Stimulated activated CD8-positive, alpha-beta memory T cell treated with anti-CD3 and anti-CD28 coated beads, Interleukin-7, amount 100 ng/mL, for 1 hour (primary cell): ENCODE measurements at regions not wholly inside any gene's neighbourhood (a gene's known extent, or its start where the extent isn't known, plus 50 kb on each side); places are given as distances from the start of the nearest gene placed in this dataset.

Source experiments
- DNase-seq, 2 donors: peaks; one replicate each; pipeline ENCODE4 v3.0.0-alpha.2; 2020; ENCODE audit warnings: low read depth in 2 of 2

DNA sequence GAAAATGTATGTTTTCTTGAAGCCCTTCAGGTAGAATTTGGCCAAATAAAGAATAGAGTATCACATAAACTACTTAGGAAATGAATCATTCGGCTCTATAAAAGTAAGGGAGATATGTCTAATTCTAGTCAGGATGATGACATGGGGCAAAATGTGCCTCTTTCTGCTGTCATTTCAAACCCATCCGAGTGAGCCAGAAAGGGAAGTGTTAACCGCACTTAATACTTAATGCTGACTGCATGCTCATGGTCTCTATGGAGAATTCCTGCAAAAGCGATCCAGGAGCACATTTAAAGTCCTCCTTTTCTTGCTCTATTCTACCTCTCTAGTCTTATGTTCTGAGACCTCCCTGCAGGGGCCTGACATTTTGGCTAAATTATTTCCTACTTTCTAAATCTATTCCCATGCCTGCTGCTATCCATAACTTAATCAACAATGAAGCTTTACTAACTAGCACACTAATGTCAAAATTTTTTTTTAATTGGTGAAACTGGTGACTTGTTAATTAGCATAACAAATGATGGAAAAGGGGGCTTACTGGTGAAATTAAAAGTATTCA is 127.4 kb downstream of the CDC42EP3 start:
- DNase-seq, result no peak

DNA sequence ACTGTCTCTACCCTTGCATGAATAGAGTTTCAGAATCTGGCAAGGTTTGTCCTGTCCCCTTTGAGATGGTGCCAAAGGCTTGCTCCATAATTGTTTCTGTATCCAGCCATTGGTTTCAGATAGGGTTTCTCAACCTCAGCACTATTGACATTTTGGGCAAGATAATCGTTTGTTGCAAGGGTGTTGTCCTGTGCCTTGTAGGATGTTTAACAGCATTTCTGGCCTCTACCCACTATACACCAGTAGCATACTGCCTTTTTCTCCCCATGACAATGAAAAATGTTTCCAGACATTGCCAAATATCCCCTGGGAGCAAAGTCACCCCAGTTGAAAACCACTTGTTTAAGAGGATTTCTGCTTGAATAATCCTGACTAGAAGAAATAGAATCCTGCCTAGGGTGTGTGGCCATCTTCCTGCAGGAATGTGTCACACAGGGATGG is 126.8 kb downstream of the CDC42EP3 start:
- DNase-seq, result no peak

- no peak for DNase-seq
Measured at GRCh38 chr2:37549598-37549997, 121.8 kb downstream of the CDC42EP3 start.

DNA sequence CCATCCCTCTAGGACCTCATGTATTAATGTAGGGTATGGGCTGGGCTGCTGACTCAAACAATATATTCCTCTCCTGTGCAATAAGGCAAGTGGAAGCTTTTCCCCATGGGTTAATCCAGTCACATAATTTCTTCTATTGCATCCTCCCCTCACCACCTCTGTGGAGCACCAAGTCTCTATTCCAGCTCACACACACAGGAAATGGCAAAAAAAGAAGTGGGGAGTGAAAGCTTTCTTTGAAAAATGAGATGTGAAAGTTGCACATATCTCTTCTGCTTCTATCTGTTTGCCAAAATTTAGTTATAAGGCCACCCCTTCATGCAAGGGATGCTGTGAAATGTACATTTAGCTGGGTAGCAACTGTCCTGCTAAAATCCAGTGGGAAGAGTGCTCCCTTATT is 121.3 kb downstream of the CDC42EP3 start:
- DNase-seq, result no peak

- DNase-seq, result no peak
Measured at GRCh38 chr2:37551783-37552182, 119.7 kb downstream of the CDC42EP3 start.

DNA sequence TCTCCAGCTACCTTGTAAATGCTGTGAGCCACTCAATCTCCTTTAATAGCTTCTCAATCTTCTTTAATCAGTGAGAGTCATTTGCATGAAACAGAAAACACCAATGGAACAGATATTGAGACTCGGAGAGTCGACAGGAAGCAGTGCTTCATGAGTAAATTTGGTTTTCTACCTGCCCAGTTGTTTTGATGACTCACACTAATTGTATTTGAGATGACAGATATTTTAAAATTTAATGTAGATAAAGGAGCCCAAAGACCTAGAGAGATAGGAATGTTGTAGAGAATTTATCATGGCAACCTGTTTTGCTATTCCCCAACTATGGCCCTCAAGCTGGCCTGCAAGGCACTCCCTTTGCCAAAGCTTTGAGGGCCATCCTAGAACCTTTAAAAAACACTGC is 119.1 kb downstream of the CDC42EP3 start:
- no peak for DNase-seq

DNA sequence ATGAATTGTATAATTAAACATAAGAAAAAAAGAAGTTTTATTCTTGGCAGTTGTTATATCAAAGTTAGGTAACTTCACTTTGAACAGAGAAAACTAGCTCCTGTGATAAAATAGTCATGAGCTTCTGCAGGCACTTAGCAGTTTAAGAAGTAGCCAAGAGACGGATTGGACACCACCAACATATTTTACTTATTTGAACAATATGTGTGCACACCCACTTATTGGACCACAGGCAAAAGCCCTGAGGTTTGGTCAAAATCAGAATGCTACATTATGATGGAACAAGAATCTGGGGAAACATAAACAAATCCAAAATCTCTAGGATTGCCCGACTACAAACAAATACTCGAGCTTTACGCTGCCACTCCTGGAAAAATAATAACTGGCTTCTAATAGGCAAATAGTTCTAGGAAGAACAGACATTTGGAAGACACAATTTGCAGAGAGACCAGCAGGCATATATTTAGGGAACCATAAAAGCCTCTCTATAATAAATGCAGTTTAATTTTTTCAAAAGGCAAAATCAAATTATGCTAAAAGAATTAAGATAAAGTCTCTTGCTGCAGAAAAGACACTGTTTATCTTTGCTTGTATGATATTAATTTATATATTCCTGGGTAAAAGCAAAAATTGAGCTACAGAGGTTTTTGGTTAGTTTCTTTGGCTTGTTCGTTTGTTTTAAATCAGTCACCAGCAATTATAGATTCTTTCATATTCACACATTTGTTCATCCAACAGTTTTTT is 117.9 kb downstream of the CDC42EP3 start:
- DNase-seq, result no peak

GRCh38 chr2:37554155-37554510 is 117.3 kb downstream of the CDC42EP3 start:
- DNase-seq, result no peak

- DNase-seq, result no peak
Measured at GRCh38 chr2:37554687-37555086, 116.8 kb downstream of the CDC42EP3 start.

DNA sequence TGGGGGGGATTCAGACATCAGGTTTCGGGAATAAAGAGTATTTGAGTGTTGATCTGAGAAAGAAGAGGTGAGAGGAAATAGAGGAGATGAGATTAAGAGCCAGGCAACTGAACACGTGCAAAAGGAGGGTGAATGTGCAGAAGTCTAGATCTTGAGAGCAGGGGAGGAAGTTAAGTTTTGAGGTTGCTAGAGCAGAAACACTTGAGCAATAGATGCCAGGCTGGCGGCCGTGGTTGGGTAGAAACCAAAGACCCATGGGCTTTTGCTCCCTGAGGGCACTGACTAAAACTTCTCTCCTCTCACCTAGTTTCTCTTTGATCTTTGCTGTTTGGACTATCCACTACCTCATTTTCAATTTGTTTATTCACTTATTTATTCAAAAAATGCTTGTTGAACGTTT is 116.0 kb downstream of the CDC42EP3 start:
- DNase-seq, result no peak

DNA sequence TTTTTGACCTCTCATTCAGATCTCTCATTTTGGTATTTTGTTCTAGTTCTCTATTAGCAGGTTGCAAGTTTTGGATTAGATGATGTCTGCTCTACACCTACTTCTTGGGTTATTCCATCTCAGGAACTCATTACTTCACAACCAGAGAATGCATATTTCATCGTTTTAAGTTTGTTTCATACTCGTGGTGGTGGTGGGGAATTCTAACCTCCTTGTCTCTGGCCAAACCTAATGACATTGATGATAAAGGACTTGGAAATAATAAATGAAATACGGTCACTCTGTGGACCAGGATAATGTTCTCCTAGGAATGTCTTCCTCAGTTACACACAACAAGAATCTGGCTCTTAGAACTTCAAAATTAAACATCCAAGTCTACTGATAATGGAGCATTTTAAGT is 115.2 kb downstream of the CDC42EP3 start:
- no peak for DNase-seq

DNA sequence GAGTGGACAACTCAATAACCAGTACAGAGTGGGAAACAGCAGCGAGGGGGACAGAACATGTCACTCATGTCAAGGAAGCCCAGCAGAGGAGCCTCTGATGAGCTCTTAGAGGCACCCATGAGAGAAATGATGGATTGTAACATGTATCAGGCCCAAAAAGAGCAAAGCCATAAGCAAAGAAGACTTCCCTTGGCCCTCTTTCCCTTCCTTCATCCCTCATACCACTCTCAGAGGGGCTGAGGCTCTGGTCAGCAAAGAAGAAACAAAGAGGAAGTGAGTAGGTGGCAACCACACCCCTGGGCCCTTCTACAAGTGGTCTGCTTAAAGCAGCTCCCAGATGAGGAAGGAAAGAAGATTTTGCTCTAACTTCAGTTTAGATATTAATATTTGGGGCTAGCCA is 112.8 kb downstream of the CDC42EP3 start:
- DNase-seq, result no peak

DNA sequence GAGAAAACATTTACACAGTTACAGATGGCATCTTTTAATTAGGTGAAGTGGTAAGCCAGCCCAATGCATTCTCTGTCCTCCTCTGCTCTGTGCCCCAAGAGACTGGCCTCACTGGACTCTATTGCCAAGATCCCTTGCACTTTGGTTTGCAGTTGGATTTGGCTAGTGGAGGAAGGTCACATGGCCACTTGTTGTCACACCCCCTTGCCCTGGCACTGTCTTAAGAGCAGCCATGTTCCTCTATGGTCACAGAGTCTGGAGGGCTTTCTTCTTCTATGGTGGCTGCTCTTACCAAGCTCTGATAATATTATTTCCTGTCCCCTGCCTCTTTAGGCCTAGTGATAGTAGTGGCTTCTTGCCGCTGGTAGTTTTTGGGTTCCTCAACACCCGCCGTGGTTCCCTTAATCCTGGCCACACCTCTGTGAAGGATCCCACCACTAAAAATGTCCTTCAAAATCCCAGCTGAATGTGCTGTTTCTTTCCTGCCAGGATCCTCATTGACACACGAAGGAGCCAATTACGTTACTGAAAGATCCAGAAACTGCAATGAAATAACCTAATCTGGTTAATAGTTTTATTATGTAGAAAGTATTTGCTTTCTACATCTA is 111.1 kb downstream of the CDC42EP3 start:
- DNase-seq, result no peak

- no peak for DNase-seq
Measured at GRCh38 chr2:37560863-37561614, 110.4 kb downstream of the CDC42EP3 start.

DNA sequence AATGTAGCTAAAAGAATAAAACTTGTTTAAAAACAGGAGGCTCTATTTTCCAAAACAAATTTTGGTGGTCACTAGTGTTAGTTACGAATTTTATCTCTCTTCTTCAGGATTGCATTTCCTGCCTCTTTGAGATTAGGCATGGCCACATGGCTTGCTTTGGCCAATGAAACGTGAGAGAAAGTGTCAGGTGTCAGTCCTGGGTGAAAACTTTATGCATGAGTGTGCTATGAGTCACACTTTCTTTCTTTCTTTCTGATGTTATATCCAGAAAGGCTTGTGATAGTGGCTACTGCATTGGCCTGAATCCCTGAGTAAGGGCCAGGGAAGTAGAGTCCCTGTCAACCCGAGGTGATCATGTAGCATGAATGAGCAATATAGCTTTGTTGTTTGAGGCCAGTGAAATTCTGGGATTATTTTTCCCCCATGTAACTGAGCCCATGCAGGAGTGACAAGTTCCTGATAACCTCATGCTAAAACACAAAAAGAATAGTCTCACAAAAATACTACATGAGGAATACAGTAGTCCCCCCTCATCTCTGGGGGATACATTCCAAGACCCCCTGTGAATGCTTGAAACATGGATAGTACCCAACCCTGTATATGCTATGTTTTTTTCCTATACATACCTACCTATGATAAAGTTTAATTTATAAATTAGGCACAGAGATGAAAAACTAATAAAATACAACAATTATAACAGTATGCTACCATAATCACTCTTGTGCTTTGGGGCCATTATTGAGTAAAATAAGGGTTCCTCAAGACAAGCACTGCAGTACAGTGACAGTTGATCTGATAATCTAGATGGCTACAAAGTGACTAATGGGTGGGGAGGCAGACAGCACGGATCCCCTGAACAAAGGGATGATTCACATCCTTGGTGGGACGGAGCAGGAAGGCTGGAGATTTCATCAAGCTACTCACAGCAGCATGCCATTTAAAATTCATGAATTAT is 109.5 kb downstream of the CDC42EP3 start:
- no peak for DNase-seq

GRCh38 chr2:37563375-37564015 is 107.9 kb downstream of the CDC42EP3 start:
- no peak for DNase-seq

DNA sequence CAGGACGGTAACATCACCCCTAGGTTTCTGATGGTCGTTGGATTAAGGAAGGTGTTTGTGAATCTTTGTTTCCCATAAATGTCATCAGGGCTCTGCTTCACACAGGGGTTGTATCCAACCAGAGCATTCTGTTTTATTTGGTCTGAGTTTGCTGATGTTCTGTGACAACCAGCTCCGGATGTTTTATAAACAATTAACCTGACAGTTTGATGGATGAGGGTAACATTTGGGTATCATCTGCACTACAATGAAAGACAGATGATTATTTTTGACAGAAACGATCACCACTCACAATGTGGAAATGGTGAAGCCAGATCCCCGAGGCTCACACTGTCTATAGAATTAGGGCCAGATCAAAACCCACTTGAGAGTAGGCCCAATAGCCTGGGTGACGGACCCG is 107.1 kb downstream of the CDC42EP3 start:
- DNase-seq, result no peak

- DNase-seq, result no peak
Measured at GRCh38 chr2:37566517-37566981, 104.9 kb downstream of the CDC42EP3 start.

DNA sequence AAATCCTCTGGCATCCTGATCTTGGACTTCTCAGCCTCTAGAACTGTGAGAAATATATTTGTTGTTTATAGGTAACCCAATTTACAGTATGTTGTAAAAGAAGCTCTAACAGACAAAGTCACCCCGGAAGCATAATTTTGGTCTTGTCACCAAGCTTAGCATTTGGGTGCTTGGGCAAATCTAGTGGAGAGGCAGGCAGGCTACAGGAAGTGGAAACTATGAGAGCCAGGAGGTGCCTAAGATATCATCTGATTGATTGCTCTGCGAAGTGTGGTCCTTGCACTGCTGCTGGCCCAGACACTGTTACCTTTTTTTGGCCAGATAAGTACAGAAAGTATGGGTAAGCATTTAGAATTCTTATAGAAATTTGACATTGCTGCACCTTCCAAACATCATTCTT is 102.9 kb downstream of the CDC42EP3 start:
- no peak for DNase-seq

GRCh38 chr2:37569131-37569823 is 102.2 kb downstream of the CDC42EP3 start:
- no peak for DNase-seq
